Left lung (tissue), 4 donors: ENCODE measurements at regions not wholly inside any gene's neighbourhood (a gene's known extent, or its start where the extent isn't known, plus 50 kb on each side); places are given as distances from the start of the nearest gene placed in this dataset.
A peak's percentile ranks its signal among the peaks of the same experiment; 100 is the strongest.

Source experiments
- ATAC-seq: fragments of 200-7000 bp; cut with Tn5 transposase; one replicate; pipeline ENCODE4 v1.9.1; 2020; ENCODE audit warnings: moderate library complexity
- DNase-seq, 4 donors: peaks; one replicate each; pipeline ENCODE4 v3.0.0-alpha.2; 2013 to 2020
- H3K27ac ChIP-seq, 2 donors: fragments of 200-600 bp; sonication (generic) in 1 of 2; one replicate each; pipeline versions ENCODE4 v1.5.0 to v1.8.0; 2020 to 2021
- H3K27me3 ChIP-seq, 2 donors: fragments of 200-600 bp; sonication (generic) in 1 of 2; one replicate each; pipeline versions ENCODE4 v1.5.0 to v1.8.0; 2020 to 2021
- H3K36me3 ChIP-seq, 2 donors: fragments of 200-600 bp; sonication (generic) in 1 of 2; one replicate each; pipeline versions ENCODE4 v1.5.0 to v1.8.0; 2020 to 2021
- H3K4me1 ChIP-seq, 2 donors: fragments of 200-600 bp; one replicate each; pipeline ENCODE4 v1.8.0; 2021
- H3K4me3 ChIP-seq, 2 donors: fragments of 200-600 bp; sonication (generic) in 1 of 2; one replicate each; pipeline versions ENCODE4 v1.5.0 to v1.8.0; 2020 to 2021; ENCODE audit warnings: mild to moderate bottlenecking in 1 of 2
- H3K9me3 ChIP-seq, 2 donors: fragments of 200-600 bp; sonication (generic) in 1 of 2; one replicate each; pipeline versions ENCODE4 v1.5.0 to v1.8.0; 2020 to 2021
- CTCF ChIP-seq, 2 donors: fragments of 200-600 bp; sonication (generic) in 1 of 2; IDR thresholded peaks; one replicate each; pipeline versions ENCODE4 v1.5.0 to v1.8.0; 2021; ENCODE audit warnings: antibody characterized with exemption in 2 of 2
- intact Hi-C, 2 donors: fragments of 100-400 bp; cut with DNase I; formaldehyde crosslinking; loops; one replicate each; pipeline versions ENCODE4 v1.11.2 to v1.14.2; 2022
- donor health status: DM: no; HTN: yes; CAD: no.
- donor health status: DM: no; HTN: no; CAD: no.

GRCh38 chr1:22363403-22364325 lies 88.0 kb upstream of the ZBTB40 start:
- intact Hi-C loops = no loop called here
- DNase-seq = no peak
- H3K9me3 ChIP-seq = no peaks in the 10 kb centered on the region
- H3K27ac ChIP-seq = no peak overlapping the region
- no peak overlapping the region for H3K4me3 ChIP-seq
- H3K36me3 ChIP-seq = no peaks in the 10 kb centered on the region
- H3K27me3 ChIP-seq = peaks cover 0 to 54% of the 10 kb centered on the region in 2 donors
- TF ChIP-seq CTCF (IDR thresholded peaks at IDR 0.05) = no peak
- no peak for ATAC-seq
- H3K4me1 ChIP-seq = no peaks in the 10 kb centered on the region

- peak; percentile 79 for ATAC-seq
Measured at GRCh38 chr1:22364326-22364650, 87.4 kb upstream of the ZBTB40 start.

GRCh38 chr1:22364764-22365163 lies 86.9 kb upstream of the ZBTB40 start:
- H3K4me1 ChIP-seq = no peaks in the 10 kb centered on the region
- no peaks in the 10 kb centered on the region for H3K9me3 ChIP-seq
- no peak overlapping the region for H3K4me3 ChIP-seq
- TF ChIP-seq CTCF (IDR thresholded peaks at IDR 0.05) = no peak
- H3K27me3 ChIP-seq = peaks cover 0 to 64% of the 10 kb centered on the region in 2 donors
- intact Hi-C loops = no loop called here
- peak; percentile 45 for ATAC-seq
- H3K27ac ChIP-seq = no peak overlapping the region
- DNase-seq = no peak
- H3K36me3 ChIP-seq = no peaks in the 10 kb centered on the region

More at GRCh38 chr1:22364326-22364650, 87.4 kb upstream of the ZBTB40 start:
- Histone ChIP-seq H3K27ac (no peak overlapping the region), H3K27me3 (peaks cover 0 to 59% of the 10 kb centered on the region in 2 donors), H3K4me1 (no peaks in the 10 kb centered on the region), H3K9me3 (no peaks in the 10 kb centered on the region), H3K4me3 (no peak overlapping the region), H3K36me3 (no peaks in the 10 kb centered on the region)
- intact Hi-C loops = no loop called here
- no peak for DNase-seq
- TF ChIP-seq CTCF (IDR thresholded peaks at IDR 0.05) = no peak

GRCh38 chr1:22365331-22366295 lies 86.0 kb upstream of the ZBTB40 start:
- no peaks in the 10 kb centered on the region for H3K4me1 ChIP-seq
- H3K9me3 ChIP-seq = no peaks in the 10 kb centered on the region
- no peak for ATAC-seq
- no peak for DNase-seq
- TF ChIP-seq CTCF (IDR thresholded peaks at IDR 0.05) = no peak
- intact Hi-C loops = no loop called here
- H3K27me3 ChIP-seq = peaks cover 0 to 66% of the 10 kb centered on the region in 2 donors
- no peaks in the 10 kb centered on the region for H3K36me3 ChIP-seq
- H3K4me3 ChIP-seq = no peak overlapping the region
- H3K27ac ChIP-seq = no peak overlapping the region

GRCh38 chr1:22366346-22366745 lies 85.3 kb upstream of the ZBTB40 start:
- H3K4me1 ChIP-seq = no peaks in the 10 kb centered on the region
- H3K9me3 ChIP-seq = no peaks in the 10 kb centered on the region
- DNase-seq (no peak), ATAC-seq (no peak)
- no peak for TF ChIP-seq CTCF (IDR thresholded peaks at IDR 0.05)
- peaks cover 0 to 67% of the 10 kb centered on the region in 2 donors for H3K27me3 ChIP-seq
- H3K4me3 ChIP-seq = no peak overlapping the region
- intact Hi-C loops = no loop called here
- no peak overlapping the region for H3K27ac ChIP-seq
- H3K36me3 ChIP-seq = no peaks in the 10 kb centered on the region
